PC-9 (cell line): ENCODE measurements at regions not wholly inside any gene's neighbourhood (a gene's known extent, or its start where the extent isn't known, plus 50 kb on each side); places are given as distances from the start of the nearest gene placed in this dataset.

Experiments
- BruUV-seq: library from RNA; stranded (reverse); fragments of 400-500 nt; replicated peaks from 2 replicates; lab custom pipeline; 2021; lab: Mats Ljungman, UMichigan
- CTCF ChIA-PET: fragments of 300-600 bp; sonication (Branson Sonifier 250); formaldehyde crosslinking; loops from one replicate; lab custom pipeline; 2022; ENCODE audit warnings: antibody characterized with exemption; lab: Charles Lee
- POLR2A ChIA-PET: fragments of 300-600 bp; sonication (Branson Sonifier 250); formaldehyde crosslinking; loops from one replicate; lab custom pipeline; 2022; ENCODE audit warnings: antibody characterized with exemption; ENCODE audit not compliant: unreplicated experiment; lab: Charles Lee
- DNase-seq, 2 experiments: peaks; one replicate each; pipeline versions ENCODE4 v3.0.0 to v3.0.0-alpha.2; 2015 to 2022; ENCODE audit warnings: mixed read lengths in 1 of 2
- H2AFZ ChIP-seq: fragments of 200-600 bp; sonication (generic); 2 replicates; pipeline ENCODE4 v1.8.1; 2017; ENCODE audit warnings: antibody characterized with exemption
- H3F3A ChIP-seq: fragments of 200-600 bp; sonication (generic); 2 replicates; pipeline ENCODE4 v1.8.1; 2017; ENCODE audit warnings: antibody characterized with exemption, mild to moderate bottlenecking, low read depth; ENCODE audit not compliant: insufficient read depth
- H3K27ac ChIP-seq: fragments of 200-600 bp; sonication (generic); 2 replicates; pipeline ENCODE4 v1.6.1; 2016; ENCODE audit warnings: mixed run types
- H3K27me3 ChIP-seq: fragments of 200-600 bp; sonication (generic); 2 replicates; pipeline ENCODE4 v1.6.1; 2016; ENCODE audit warnings: low read depth, mixed run types; ENCODE audit not compliant: insufficient read depth
- H3K36me3 ChIP-seq: fragments of 200-600 bp; sonication (generic); 2 replicates; pipeline ENCODE4 v1.6.1; 2016; ENCODE audit warnings: low read depth, mixed run types
- H3K4me1 ChIP-seq: fragments of 200-600 bp; sonication (generic); replicated peaks from 2 replicates; pipeline ENCODE4 v1.6.1; 2016; ENCODE audit warnings: mixed run types; ENCODE audit not compliant: insufficient read depth
- H3K4me2 ChIP-seq: fragments of 200-600 bp; sonication (generic); 2 replicates; pipeline ENCODE4 v1.6.1; 2017; ENCODE audit warnings: mixed run types
- H3K4me3 ChIP-seq: fragments of 200-600 bp; sonication (generic); 2 replicates; pipeline ENCODE4 v1.6.1; 2016; ENCODE audit warnings: mixed run types
- H3K79me2 ChIP-seq: fragments of 200-600 bp; sonication (generic); 2 replicates; pipeline ENCODE4 v1.6.1; 2017; ENCODE audit warnings: low read depth, mixed run types
- H3K9me2 ChIP-seq: fragments of 200-600 bp; sonication (generic); 2 replicates; pipeline ENCODE4 v1.8.1; 2017; ENCODE audit warnings: mild to moderate bottlenecking; ENCODE audit not compliant: insufficient read depth
- H3K9me3 ChIP-seq: fragments of 200-600 bp; sonication (generic); 2 replicates; pipeline ENCODE4 v1.8.1; 2016; ENCODE audit warnings: low read depth; ENCODE audit not compliant: insufficient read depth
- H4K20me1 ChIP-seq: fragments of 200-600 bp; sonication (generic); 2 replicates; pipeline ENCODE4 v1.8.1; 2017; ENCODE audit not compliant: insufficient read depth
- EZH2 ChIP-seq: fragments of 200-600 bp; sonication (generic); IDR thresholded peaks from 2 replicates; pipeline ENCODE4 v1.8.0; 2017; ENCODE audit warnings: antibody characterized with exemption, low read depth
- intact Hi-C: fragments of 100-400 bp; cut with micrococcal nuclease; formaldehyde crosslinking; loops from one replicate; pipeline ENCODE4 v1.10.0; 2022; ENCODE audit not compliant: unreplicated experiment
- TF ChIP-seq, protein P1 (sequence below): fragments of 200-600 bp; sonication (generic); conservative IDR thresholded peaks from 2 replicates; pipeline ENCODE4 v1.6.1; 2017; ENCODE audit warnings: mixed run types, antibody characterized with exemption, mild to moderate bottlenecking, moderate library complexity

GRCh38 chr1:116321766-116322175 lies 51.3 kb upstream of the ATP1A1 start:
- Histone ChIP-seq H3K4me3 (no peak overlapping the region), H4K20me1 (no peaks in the 10 kb centered on the region), H3K4me2 (no peak overlapping the region), H3K4me1 (peaks cover 12% of the 10 kb centered on the region; the same call in 1 of the 2 replicates), H3K9me2 (no peaks in the 10 kb centered on the region), H3F3A (no peaks in the 10 kb centered on the region; the same call in 1 of the 2 replicates), H2AFZ (no peak overlapping the region), H3K27me3 (no peaks in the 10 kb centered on the region), H3K79me2 (no peaks in the 10 kb centered on the region), H3K27ac (no peak overlapping the region), H3K36me3 (no peaks in the 10 kb centered on the region), H3K9me3 (no peaks in the 10 kb centered on the region)
- no peak for DNase-seq
- BruUV-seq, result no TSS peak
- intact Hi-C loops, result no loop called here
- ChIA-PET POLR2A (no interaction called here), CTCF (no interaction called here)
- TF ChIP-seq, protein P1, sequence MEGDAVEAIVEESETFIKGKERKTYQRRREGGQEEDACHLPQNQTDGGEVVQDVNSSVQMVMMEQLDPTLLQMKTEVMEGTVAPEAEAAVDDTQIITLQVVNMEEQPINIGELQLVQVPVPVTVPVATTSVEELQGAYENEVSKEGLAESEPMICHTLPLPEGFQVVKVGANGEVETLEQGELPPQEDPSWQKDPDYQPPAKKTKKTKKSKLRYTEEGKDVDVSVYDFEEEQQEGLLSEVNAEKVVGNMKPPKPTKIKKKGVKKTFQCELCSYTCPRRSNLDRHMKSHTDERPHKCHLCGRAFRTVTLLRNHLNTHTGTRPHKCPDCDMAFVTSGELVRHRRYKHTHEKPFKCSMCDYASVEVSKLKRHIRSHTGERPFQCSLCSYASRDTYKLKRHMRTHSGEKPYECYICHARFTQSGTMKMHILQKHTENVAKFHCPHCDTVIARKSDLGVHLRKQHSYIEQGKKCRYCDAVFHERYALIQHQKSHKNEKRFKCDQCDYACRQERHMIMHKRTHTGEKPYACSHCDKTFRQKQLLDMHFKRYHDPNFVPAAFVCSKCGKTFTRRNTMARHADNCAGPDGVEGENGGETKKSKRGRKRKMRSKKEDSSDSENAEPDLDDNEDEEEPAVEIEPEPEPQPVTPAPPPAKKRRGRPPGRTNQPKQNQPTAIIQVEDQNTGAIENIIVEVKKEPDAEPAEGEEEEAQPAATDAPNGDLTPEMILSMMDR, result no peak
- no peak for TF ChIP-seq EZH2

- Histone ChIP-seq H4K20me1 (no peaks in the 10 kb centered on the region), H3K9me3 (no peaks in the 10 kb centered on the region), H3F3A (no peaks in the 10 kb centered on the region; the same call in 1 of the 2 replicates), H3K27ac (no peak overlapping the region), H2AFZ (no peak overlapping the region), H3K79me2 (no peaks in the 10 kb centered on the region), H3K4me2 (no peak overlapping the region), H3K27me3 (no peaks in the 10 kb centered on the region), H3K36me3 (no peaks in the 10 kb centered on the region), H3K4me1 (peaks cover 12% of the 10 kb centered on the region; the same call in 1 of the 2 replicates), H3K9me2 (no peaks in the 10 kb centered on the region), H3K4me3 (no peak overlapping the region)
- TF ChIP-seq, protein P1, result no peak
- TF ChIP-seq EZH2, result no peak
- POLR2A ChIA-PET, result no interaction called here
- DNase-seq, result no peak
- intact Hi-C loops, result no loop called here
- no TSS peak for BruUV-seq
- CTCF ChIA-PET, result no interaction called here
Measured at GRCh38 chr1:116322752-116323405, 50.2 kb upstream of the ATP1A1 start.
